ENCODE measurements at regions not wholly inside any gene's neighbourhood (a gene's known extent, or its start where the extent isn't known, plus 50 kb on each side); places are given as distances from the start of the nearest gene placed in this dataset.

GRCh38 chr9:106620081-106620480 lies 242.9 kb upstream of the ZNF462 start:
- no peak for TF ChIP-seq CTCF (IDR thresholded peaks at IDR 0.05; ENCODE audit: insufficient read depth, low read length, missing control alignments)
- CTCF ChIA-PET, result no interaction called here
- no peak overlapping the region for H3K4me3 ChIP-seq (ENCODE audit: low read depth, low read length)
- POLR2A ChIA-PET, result no interaction called here
- no peak for DNase-seq (ENCODE audit: low read depth, low spot score)

DNA sequence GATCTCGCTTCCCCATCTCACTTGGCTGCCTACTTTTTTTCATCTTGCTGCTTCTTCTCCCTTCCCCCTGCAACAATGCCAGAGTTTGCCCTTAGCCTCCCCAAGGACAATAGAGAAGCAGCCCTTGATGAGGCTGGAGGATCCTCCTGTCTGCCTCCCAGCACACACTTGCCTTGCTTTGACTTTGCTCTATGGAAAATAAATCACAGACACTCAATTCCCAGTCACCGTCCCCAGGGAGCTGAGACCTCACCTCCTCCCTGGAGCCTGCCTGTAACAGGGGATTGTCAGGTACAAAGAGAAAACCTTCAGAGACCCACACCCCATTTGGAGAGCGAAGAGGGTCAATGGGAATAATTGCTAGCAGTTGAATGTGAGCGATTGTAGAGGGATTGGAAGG lies 242.1 kb upstream of the ZNF462 start:
- no peak for DNase-seq (ENCODE audit: low read depth, low spot score)
- no peak overlapping the region for H3K4me3 ChIP-seq (ENCODE audit: low read depth, low read length)
- CTCF ChIA-PET, result no interaction called here
- POLR2A ChIA-PET, result no interaction called here
- TF ChIP-seq CTCF (IDR thresholded peaks at IDR 0.05; ENCODE audit: insufficient read depth, low read length, missing control alignments), result no peak

- DNase-seq (ENCODE audit: low read depth, low spot score), result no peak
- H3K4me3 ChIP-seq (ENCODE audit: low read depth, low read length), result no peak overlapping the region
- no peak for TF ChIP-seq CTCF (IDR thresholded peaks at IDR 0.05; ENCODE audit: insufficient read depth, low read length, missing control alignments)
- POLR2A ChIA-PET, result no interaction called here
- CTCF ChIA-PET, result no interaction called here
These were observed 241.4 kb upstream of the ZNF462 start for GRCh38 chr9:106621313-106622163.

GRCh38 chr9:106622164-106622487 lies 240.8 kb upstream of the ZNF462 start:
- no peak overlapping the region for H3K4me3 ChIP-seq (ENCODE audit: low read depth, low read length)
- DNase-seq (ENCODE audit: low read depth, low spot score), result no peak
- CTCF ChIA-PET, result no interaction called here
- no peak for TF ChIP-seq CTCF (IDR thresholded peaks at IDR 0.05; ENCODE audit: insufficient read depth, low read length, missing control alignments)
- POLR2A ChIA-PET, result no interaction called here

DNA sequence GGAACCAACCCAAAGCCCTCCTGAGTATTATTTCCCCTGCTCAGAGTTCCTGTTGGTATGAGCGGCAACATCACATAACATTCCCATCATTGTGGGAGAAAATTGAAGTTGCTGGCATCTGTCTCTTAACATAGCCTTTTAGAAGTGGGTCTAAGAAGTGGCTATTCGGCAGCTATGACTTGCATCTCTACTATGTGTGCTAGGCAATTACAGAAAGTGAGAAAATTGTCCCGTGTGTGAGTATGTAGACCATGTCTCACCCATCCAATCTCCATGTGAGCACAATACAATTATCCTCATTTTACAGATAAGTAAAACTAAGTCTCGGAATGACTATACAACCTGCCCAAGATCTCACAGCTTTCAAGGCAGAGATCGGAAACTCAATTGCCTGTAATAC lies 239.4 kb upstream of the ZNF462 start:
- ChIA-PET CTCF (no interaction called here), POLR2A (no interaction called here)
- H3K4me3 ChIP-seq (ENCODE audit: low read depth, low read length), result no peak overlapping the region
- DNase-seq (ENCODE audit: low read depth, low spot score), result no peak
- no peak for TF ChIP-seq CTCF (IDR thresholded peaks at IDR 0.05; ENCODE audit: insufficient read depth, low read length, missing control alignments)

DNA sequence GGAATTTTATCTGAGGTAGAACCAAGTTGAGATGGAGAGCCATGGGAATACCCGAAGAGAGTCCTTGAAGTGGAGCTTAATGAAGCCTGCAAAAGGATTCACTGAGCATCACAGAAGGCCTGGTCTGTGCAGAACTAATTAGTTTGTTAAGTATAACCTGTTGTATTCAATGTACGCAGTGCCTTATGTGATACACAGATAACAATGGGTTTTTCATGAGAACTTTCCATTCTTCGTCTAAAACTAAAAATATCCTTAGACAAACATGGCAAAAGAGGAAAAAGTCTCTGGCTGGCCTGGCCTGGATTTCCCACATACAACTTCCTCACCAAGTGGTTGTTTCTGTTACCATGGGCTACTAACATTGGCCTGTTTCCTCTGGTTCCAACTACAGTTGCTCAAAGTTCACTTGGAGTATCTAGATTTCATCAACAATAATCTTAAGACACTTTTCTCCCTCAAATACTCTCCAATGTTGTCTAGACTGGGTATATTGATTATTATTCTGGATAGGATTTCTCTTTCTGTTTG lies 237.6 kb upstream of the ZNF462 start:
- no peak for TF ChIP-seq CTCF (IDR thresholded peaks at IDR 0.05; ENCODE audit: insufficient read depth, low read length, missing control alignments)
- no peak overlapping the region for H3K4me3 ChIP-seq (ENCODE audit: low read depth, low read length)
- DNase-seq (ENCODE audit: low read depth, low spot score), result no peak
- ChIA-PET CTCF (no interaction called here), POLR2A (no interaction called here)
